Astrocyte (in vitro differentiated cells and primary cell): ENCODE measurements at regions not wholly inside any gene's neighbourhood (a gene's known extent, or its start where the extent isn't known, plus 50 kb on each side); places are given as distances from the start of the nearest gene placed in this dataset.

ENCODE experiments used
- DNase-seq: peaks from one replicate; pipeline ENCODE4 v3.0.0-alpha.2; 2010; ENCODE audit warnings: low read depth
- FAIRE-seq: peaks from 2 replicates; lab custom pipeline; 2011; peaks lifted over from hg19 to GRCh38; lab: Jason Lieb, UNC
- H2AFZ ChIP-seq: 2 replicates; pipeline ENCODE4 v1.6.0; 2012; ENCODE audit warnings: low read depth, low read length, inconsistent platforms
- H3K27ac ChIP-seq: 2 replicates; pipeline ENCODE4 v1.5.1; 2011; ENCODE audit warnings: low read depth, low read length, inconsistent platforms
- H3K27me3 ChIP-seq: 2 replicates; pipeline ENCODE4 v1.6.0; 2011; ENCODE audit warnings: low read length, inconsistent platforms; ENCODE audit not compliant: insufficient read depth
- H3K36me3 ChIP-seq: 2 replicates; pipeline ENCODE4 v1.5.1; 2011; ENCODE audit warnings: low read length, inconsistent platforms; ENCODE audit not compliant: insufficient read depth
- H3K4me1 ChIP-seq: 2 replicates; pipeline ENCODE4 v1.5.1; 2011; ENCODE audit warnings: low read length, inconsistent platforms; ENCODE audit not compliant: insufficient read depth
- H3K4me2 ChIP-seq: 2 replicates; pipeline ENCODE4 v1.6.0; 2012; ENCODE audit warnings: low read length, inconsistent platforms
- H3K4me3 ChIP-seq: 2 replicates; pipeline ENCODE4 v1.5.1; 2011; ENCODE audit warnings: low read depth, mild to moderate bottlenecking, low read length, inconsistent platforms; ENCODE audit not compliant: insufficient read depth
- H3K79me2 ChIP-seq: 2 replicates; pipeline ENCODE4 v1.6.0; 2012; ENCODE audit warnings: mild to moderate bottlenecking, low read length, inconsistent platforms; ENCODE audit not compliant: insufficient read depth
- H3K9ac ChIP-seq: 2 replicates; pipeline ENCODE4 v1.6.0; 2012; ENCODE audit warnings: mild to moderate bottlenecking, low read length, inconsistent platforms
- H3K9me3 ChIP-seq: 2 replicates; pipeline ENCODE4 v1.5.1; 2012; ENCODE audit warnings: low read depth, mild to moderate bottlenecking, low read length, inconsistent platforms; ENCODE audit not compliant: insufficient read depth
- H4K20me1 ChIP-seq: 2 replicates; pipeline ENCODE4 v1.6.0; 2012; ENCODE audit warnings: low read length, inconsistent platforms; ENCODE audit not compliant: insufficient read depth
- H3K27ac Mint-ChIP-seq: one replicate; pipeline ENCODE4 v1.8.0; 2021; ENCODE audit warnings: mild to moderate bottlenecking, mixed read lengths; ENCODE audit not compliant: unreplicated experiment
- H3K27me3 Mint-ChIP-seq: one replicate; pipeline ENCODE4 v1.8.0; 2021; ENCODE audit warnings: low read depth, mixed read lengths; ENCODE audit not compliant: unreplicated experiment
- H3K36me3 Mint-ChIP-seq: one replicate; pipeline ENCODE4 v1.8.0; 2021; ENCODE audit warnings: low read depth, mixed read lengths; ENCODE audit not compliant: unreplicated experiment
- H3K4me1 Mint-ChIP-seq: one replicate; pipeline ENCODE4 v1.8.0; 2021; ENCODE audit warnings: low read depth, mixed read lengths; ENCODE audit not compliant: unreplicated experiment
- H3K4me3 Mint-ChIP-seq: one replicate; pipeline ENCODE4 v1.8.0; 2021; ENCODE audit warnings: mild to moderate bottlenecking, moderate library complexity, mixed read lengths; ENCODE audit not compliant: unreplicated experiment
- H3K9me3 Mint-ChIP-seq: one replicate; pipeline ENCODE4 v1.8.0; 2021; ENCODE audit warnings: mild to moderate bottlenecking, mixed read lengths; ENCODE audit not compliant: unreplicated experiment
- EZH2 ChIP-seq: IDR thresholded peaks from 2 replicates; pipeline ENCODE4 v1.6.1; 2012; ENCODE audit warnings: mild to moderate bottlenecking, low read length, inconsistent platforms; ENCODE audit not compliant: insufficient read depth
- TF ChIP-seq, protein P1 (sequence below): IDR thresholded peaks from 2 replicates; pipeline ENCODE4 v1.5.1; 2011; ENCODE audit warnings: low read depth, mild to moderate bottlenecking, inconsistent platforms, low read length, moderate library complexity; ENCODE audit not compliant: insufficient read depth

DNA sequence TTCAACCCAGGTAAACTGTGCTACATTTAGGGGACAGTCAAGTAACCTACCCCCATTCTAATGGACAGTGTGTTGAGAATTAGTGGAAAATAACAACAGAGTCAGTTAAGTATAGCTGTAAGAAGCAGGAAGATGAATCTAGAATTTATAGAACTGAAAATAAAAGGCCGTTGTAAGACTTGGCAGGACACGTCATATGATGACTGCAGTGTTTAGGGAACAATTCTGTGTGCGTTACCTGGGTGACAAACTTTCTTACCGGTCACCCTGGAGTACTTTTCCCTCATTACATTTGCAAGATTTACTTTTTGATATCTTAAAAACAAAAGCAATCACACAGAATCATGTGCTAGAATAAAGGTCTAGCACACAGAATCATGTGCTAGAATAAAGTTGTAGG, 536.3 kb upstream of the ZNF717 start:
- DNase-seq: no peak
- Histone ChIP-seq H3K79me2 (no peaks in the 10 kb centered on the region), H4K20me1 (no peaks in the 10 kb centered on the region), H3K36me3 (no peaks in the 10 kb centered on the region), H3K27ac (no peak overlapping the region), H3K4me3 (no peak overlapping the region), H3K27me3 (no peaks in the 10 kb centered on the region), H3K4me1 (no peaks in the 10 kb centered on the region), H3K9ac (no peak overlapping the region), H2AFZ (no peak overlapping the region), H3K4me2 (no peak overlapping the region), H3K9me3 (no peaks in the 10 kb centered on the region)
- H3K4me3 Mint-ChIP-seq: no peak overlapping the region
- H3K4me1 Mint-ChIP-seq: no peaks in the 10 kb centered on the region
- H3K36me3 Mint-ChIP-seq: no peaks in the 10 kb centered on the region
- H3K27me3 Mint-ChIP-seq: no peaks in the 10 kb centered on the region
- TF ChIP-seq, protein P1, sequence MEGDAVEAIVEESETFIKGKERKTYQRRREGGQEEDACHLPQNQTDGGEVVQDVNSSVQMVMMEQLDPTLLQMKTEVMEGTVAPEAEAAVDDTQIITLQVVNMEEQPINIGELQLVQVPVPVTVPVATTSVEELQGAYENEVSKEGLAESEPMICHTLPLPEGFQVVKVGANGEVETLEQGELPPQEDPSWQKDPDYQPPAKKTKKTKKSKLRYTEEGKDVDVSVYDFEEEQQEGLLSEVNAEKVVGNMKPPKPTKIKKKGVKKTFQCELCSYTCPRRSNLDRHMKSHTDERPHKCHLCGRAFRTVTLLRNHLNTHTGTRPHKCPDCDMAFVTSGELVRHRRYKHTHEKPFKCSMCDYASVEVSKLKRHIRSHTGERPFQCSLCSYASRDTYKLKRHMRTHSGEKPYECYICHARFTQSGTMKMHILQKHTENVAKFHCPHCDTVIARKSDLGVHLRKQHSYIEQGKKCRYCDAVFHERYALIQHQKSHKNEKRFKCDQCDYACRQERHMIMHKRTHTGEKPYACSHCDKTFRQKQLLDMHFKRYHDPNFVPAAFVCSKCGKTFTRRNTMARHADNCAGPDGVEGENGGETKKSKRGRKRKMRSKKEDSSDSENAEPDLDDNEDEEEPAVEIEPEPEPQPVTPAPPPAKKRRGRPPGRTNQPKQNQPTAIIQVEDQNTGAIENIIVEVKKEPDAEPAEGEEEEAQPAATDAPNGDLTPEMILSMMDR: no peak
- no peak for TF ChIP-seq EZH2
- H3K9me3 Mint-ChIP-seq: no peaks in the 10 kb centered on the region
- FAIRE-seq: no peak
- no peak overlapping the region for H3K27ac Mint-ChIP-seq

DNA sequence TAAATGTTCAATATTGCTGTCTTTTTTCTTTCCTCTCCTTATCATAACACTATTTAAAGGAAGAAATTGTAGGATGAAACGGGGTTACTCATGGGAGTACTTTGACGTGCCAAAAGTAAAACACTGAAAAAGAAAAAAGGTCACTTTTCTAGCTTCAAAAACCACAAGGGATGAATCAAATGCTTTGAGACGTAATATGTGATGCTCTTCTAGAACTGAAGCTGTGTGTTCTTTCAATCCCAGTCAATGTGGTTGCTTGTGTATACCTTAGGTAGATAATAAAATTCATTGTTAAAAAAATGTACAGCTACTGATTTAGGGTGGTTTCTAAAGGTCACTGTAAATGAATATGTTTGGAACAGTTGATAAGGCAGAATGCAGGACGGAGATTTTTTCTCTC, 538.8 kb upstream of the ZNF717 start:
- DNase-seq (peak; percentile 4), FAIRE-seq (no peak)
- no peak overlapping the region for H3K9ac ChIP-seq
- Mint-ChIP-seq H3K9me3 (no peaks in the 10 kb centered on the region), H3K27ac (no peak overlapping the region), H3K27me3 (no peaks in the 10 kb centered on the region), H3K36me3 (no peaks in the 10 kb centered on the region), H3K4me3 (no peak overlapping the region), H3K4me1 (no peaks in the 10 kb centered on the region)
- H3K4me1 ChIP-seq: no peaks in the 10 kb centered on the region
- H2AFZ ChIP-seq: no peak overlapping the region
- no peaks in the 10 kb centered on the region for H3K9me3 ChIP-seq
- no peak overlapping the region for H3K4me2 ChIP-seq
- TF ChIP-seq, protein P1: no peak
- no peak for TF ChIP-seq EZH2
- H3K79me2 ChIP-seq: no peaks in the 10 kb centered on the region
- no peak overlapping the region for H3K4me3 ChIP-seq
- no peaks in the 10 kb centered on the region for H3K27me3 ChIP-seq
- H4K20me1 ChIP-seq: no peaks in the 10 kb centered on the region
- H3K36me3 ChIP-seq: no peaks in the 10 kb centered on the region
- no peak overlapping the region for H3K27ac ChIP-seq

DNA sequence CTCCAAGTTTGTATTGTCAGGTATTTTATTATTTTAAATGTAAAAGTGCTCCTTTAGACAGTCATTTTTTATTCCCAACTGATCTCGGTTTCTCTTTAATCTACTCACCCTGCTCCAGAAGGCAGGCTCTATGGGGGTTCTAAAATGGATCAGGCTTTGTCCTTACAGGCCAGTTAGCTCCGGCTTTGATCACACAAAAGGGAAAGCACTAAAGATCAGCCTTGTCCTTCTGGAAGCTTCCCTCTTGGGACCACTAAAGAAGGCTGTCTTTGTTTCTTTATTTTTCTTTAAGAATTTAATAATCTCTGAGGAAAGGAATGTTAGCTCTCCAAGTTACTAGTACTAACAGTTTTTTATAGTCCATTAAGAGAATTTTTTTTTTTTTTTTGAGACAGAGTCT, 560.5 kb upstream of the ZNF717 start:
- no peak overlapping the region for H3K27ac Mint-ChIP-seq
- Histone ChIP-seq H2AFZ (no peak overlapping the region), H3K27me3 (no peaks in the 10 kb centered on the region), H4K20me1 (no peaks in the 10 kb centered on the region), H3K9me3 (no peaks in the 10 kb centered on the region), H3K9ac (no peak overlapping the region), H3K4me3 (no peak overlapping the region), H3K4me2 (no peak overlapping the region), H3K79me2 (no peaks in the 10 kb centered on the region), H3K36me3 (no peaks in the 10 kb centered on the region), H3K4me1 (no peaks in the 10 kb centered on the region), H3K27ac (no peak overlapping the region)
- no peak for DNase-seq
- no peaks in the 10 kb centered on the region for H3K27me3 Mint-ChIP-seq
- no peaks in the 10 kb centered on the region for H3K36me3 Mint-ChIP-seq
- peaks cover 2% of the 10 kb centered on the region for H3K9me3 Mint-ChIP-seq
- FAIRE-seq: no peak
- H3K4me1 Mint-ChIP-seq: no peaks in the 10 kb centered on the region
- no peak overlapping the region for H3K4me3 Mint-ChIP-seq
- TF ChIP-seq, protein P1: no peak
- TF ChIP-seq EZH2: no peak
